Endodermal cell (in vitro differentiated cells): ENCODE measurements at regions not wholly inside any gene's neighbourhood (a gene's known extent, or its start where the extent isn't known, plus 50 kb on each side); places are given as distances from the start of the nearest gene placed in this dataset.

ENCODE experiments used
- DNase-seq: peaks from one replicate; pipeline ENCODE4 v3.0.0-alpha.2; 2017
- H3K27ac ChIP-seq: 2 replicates; pipeline ENCODE4 v1.5.1; 2013; ENCODE audit warnings: mild to moderate bottlenecking, low read depth, low read length, moderate library complexity
- H3K27me3 ChIP-seq: 2 replicates; pipeline ENCODE4 v1.6.1; 2013; ENCODE audit warnings: mild to moderate bottlenecking, low read length, moderate library complexity; ENCODE audit not compliant: insufficient read depth, control insufficient read depth, poor library complexity, severe bottlenecking
- H3K36me3 ChIP-seq: 2 replicates; pipeline ENCODE4 v1.7.0; 2013; ENCODE audit warnings: mild to moderate bottlenecking, low read length, moderate library complexity; ENCODE audit not compliant: control insufficient read depth, insufficient read depth
- H3K4me1 ChIP-seq: one replicate; pipeline ENCODE4 v1.7.0; 2013; ENCODE audit warnings: low read length; ENCODE audit not compliant: control insufficient read depth, insufficient read depth
- H3K4me3 ChIP-seq: 2 replicates; pipeline ENCODE4 v1.5.1; 2013; ENCODE audit warnings: mild to moderate bottlenecking, low read length, moderate library complexity
- H3K9ac ChIP-seq: 2 replicates; pipeline ENCODE4 v1.6.1; 2013; ENCODE audit warnings: mild to moderate bottlenecking, low read length, moderate library complexity; ENCODE audit not compliant: poor library complexity, severe bottlenecking; ENCODE audit errors: extremely low read depth
- H3K9me3 ChIP-seq: 2 replicates; pipeline ENCODE4 v1.6.1; 2013; ENCODE audit warnings: mild to moderate bottlenecking, low read length, moderate library complexity; ENCODE audit not compliant: control insufficient read depth
- H3K27ac Mint-ChIP-seq: 2 replicates; pipeline ENCODE4 v1.8.0; 2020; ENCODE audit warnings: mixed read lengths
- H3K27me3 Mint-ChIP-seq: 2 replicates; pipeline ENCODE4 v1.8.0; 2021; ENCODE audit warnings: mild to moderate bottlenecking, mixed read lengths; ENCODE audit not compliant: insufficient read depth
- H3K36me3 Mint-ChIP-seq: 2 replicates; pipeline ENCODE4 v1.8.0; 2020; ENCODE audit warnings: low read depth, mixed read lengths
- H3K4me1 Mint-ChIP-seq: 2 replicates; pipeline ENCODE4 v1.8.0; 2020; ENCODE audit warnings: mixed read lengths
- H3K4me3 Mint-ChIP-seq: 2 replicates; pipeline ENCODE4 v1.8.0; 2020; ENCODE audit warnings: mild to moderate bottlenecking, moderate library complexity, mixed read lengths
- H3K9me3 Mint-ChIP-seq: 2 replicates; pipeline ENCODE4 v1.8.0; 2020; ENCODE audit warnings: mild to moderate bottlenecking, mixed read lengths
- WGBS, 2 experiments: methylation state at CpG; one replicate each; pipeline versions ENCODE4 v1.1.5 to v1.1.7; 2013; ENCODE audit warnings: missing lambda C conversion rate in 2 of 2, mixed read lengths in 1 of 2; ENCODE audit not compliant: insufficient coverage in 1 of 2, insufficient read length in 1 of 2; 5-methylcytosine and 5-hydroxymethylcytosine counted together
- TF ChIP-seq, protein P1 (sequence below): fragments of 200-600 bp; sonication (generic); conservative IDR thresholded peaks from 2 replicates; pipeline ENCODE4 v1.5.0; 2021; ENCODE audit warnings: antibody characterized with exemption, mild to moderate bottlenecking

DNA sequence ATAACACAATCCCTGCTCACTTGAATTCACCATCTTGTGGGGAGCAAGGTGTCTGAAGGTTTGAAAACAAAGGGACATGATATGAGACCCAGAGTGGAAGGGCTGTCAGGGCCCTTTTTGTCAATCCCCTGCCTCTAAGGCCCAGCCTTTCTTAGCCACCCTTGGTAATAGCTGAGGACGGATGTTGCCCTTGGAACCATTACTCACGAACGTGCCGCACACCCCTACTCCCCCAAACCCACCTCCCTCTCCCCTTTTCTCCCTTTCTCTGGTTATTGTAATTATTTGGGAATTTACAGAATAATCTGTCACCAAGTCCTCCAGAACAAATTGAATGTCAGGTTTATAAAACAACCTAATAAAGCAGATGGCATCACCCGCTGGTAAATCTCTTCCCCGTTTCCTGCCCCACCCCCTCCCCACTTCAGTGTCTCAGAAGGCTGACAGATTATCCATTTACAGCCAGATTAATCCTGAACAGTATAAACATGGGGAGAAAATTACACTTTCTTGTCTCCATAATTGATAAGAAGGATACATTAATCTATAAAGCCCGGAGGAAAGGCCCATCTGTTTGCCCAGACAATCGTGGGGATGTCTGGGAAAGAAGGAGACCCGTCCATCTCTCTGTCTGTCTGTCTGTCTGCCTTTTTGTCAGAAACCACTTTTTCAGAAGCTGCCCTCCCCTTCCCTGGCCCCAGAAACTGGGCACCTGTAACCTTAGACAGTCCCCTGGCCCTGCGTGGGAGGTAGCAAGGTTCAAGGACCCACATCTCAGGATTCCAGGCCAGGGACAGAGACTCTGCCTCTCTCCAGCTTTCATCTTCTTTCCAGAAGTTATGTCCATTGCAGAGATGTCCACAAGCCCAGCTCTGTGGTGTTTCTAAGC, 60.6 kb upstream of the CD34 start:
- no peak for DNase-seq
- Histone ChIP-seq H3K27me3 (peaks cover 16% of the 10 kb centered on the region), H3K4me1 (no peaks in the 10 kb centered on the region), H3K9me3 (no peaks in the 10 kb centered on the region), H3K27ac (peak overlapping the region; percentile 68), H3K9ac (no peak overlapping the region), H3K4me3 (no peak overlapping the region), H3K36me3 (no peaks in the 10 kb centered on the region)
- Mint-ChIP-seq H3K9me3 (no peaks in the 10 kb centered on the region), H3K4me3 (no peak overlapping the region), H3K36me3 (no peaks in the 10 kb centered on the region), H3K27me3 (peaks cover 6% of the 10 kb centered on the region), H3K27ac (no peak overlapping the region), H3K4me1 (peaks cover 6% of the 10 kb centered on the region)
- WGBS, 2 experiments: 86 to 91% methylated on average over 4 to 9 of the region's 10 CpGs
- TF ChIP-seq, protein P1, sequence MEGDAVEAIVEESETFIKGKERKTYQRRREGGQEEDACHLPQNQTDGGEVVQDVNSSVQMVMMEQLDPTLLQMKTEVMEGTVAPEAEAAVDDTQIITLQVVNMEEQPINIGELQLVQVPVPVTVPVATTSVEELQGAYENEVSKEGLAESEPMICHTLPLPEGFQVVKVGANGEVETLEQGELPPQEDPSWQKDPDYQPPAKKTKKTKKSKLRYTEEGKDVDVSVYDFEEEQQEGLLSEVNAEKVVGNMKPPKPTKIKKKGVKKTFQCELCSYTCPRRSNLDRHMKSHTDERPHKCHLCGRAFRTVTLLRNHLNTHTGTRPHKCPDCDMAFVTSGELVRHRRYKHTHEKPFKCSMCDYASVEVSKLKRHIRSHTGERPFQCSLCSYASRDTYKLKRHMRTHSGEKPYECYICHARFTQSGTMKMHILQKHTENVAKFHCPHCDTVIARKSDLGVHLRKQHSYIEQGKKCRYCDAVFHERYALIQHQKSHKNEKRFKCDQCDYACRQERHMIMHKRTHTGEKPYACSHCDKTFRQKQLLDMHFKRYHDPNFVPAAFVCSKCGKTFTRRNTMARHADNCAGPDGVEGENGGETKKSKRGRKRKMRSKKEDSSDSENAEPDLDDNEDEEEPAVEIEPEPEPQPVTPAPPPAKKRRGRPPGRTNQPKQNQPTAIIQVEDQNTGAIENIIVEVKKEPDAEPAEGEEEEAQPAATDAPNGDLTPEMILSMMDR: no peak

DNA sequence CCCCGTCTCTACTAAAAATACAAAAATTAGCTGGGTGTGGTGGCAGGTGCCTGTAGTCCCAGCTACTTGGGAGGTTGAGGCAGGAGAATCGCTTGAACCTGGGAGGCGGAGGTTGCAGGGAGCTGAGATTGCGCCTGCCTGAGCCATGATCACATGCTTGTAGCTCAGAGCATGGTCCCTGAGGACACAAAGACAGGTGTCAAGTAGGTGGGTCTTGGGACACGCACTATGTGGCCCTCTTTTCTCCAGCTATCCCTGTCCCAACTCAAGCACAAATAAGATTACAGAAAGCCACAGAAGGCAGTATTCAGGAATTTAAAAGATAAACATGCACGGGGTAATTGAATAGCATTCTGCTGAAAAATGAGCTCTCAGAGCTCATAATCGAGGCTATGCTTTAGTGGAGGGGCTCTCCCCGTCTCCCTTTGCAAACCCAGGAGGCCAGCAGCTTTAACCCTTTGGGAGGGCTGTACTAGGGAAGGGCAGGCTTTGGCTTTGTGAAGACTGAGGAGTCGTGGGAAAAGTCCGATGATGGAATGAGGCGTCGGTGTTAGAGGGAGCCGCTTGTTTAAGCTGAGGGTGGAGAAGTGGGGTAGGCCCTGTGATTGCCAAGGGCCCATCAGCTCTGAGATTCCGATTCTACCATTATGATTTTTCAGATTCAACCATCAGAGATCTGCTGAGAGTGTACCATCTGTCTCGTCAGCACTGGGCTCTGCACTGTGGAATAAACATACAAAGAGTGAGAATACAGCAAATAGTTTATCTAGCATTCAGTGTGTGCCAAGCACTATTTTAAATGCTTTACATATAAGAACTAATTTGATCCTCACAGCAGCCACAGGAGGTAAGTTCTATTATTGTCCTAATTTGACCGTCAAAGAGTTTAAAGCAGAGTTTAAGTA, 59.7 kb upstream of the CD34 start:
- Histone ChIP-seq H3K9ac (no peak overlapping the region), H3K27ac (no peak overlapping the region), H3K9me3 (no peaks in the 10 kb centered on the region), H3K4me3 (no peak overlapping the region), H3K27me3 (peaks cover 26% of the 10 kb centered on the region), H3K36me3 (no peaks in the 10 kb centered on the region), H3K4me1 (no peaks in the 10 kb centered on the region)
- no peak overlapping the region for H3K4me3 Mint-ChIP-seq
- TF ChIP-seq, protein P1: no peak
- H3K4me1 Mint-ChIP-seq: peaks cover 6% of the 10 kb centered on the region
- H3K27me3 Mint-ChIP-seq: peaks cover 8% of the 10 kb centered on the region
- DNase-seq: no peak
- H3K36me3 Mint-ChIP-seq: no peaks in the 10 kb centered on the region
- WGBS, 2 experiments: 91 to 92% methylated on average over 10 to 15 of the region's 16 CpGs
- H3K9me3 Mint-ChIP-seq: no peaks in the 10 kb centered on the region
- no peak overlapping the region for H3K27ac Mint-ChIP-seq

DNA sequence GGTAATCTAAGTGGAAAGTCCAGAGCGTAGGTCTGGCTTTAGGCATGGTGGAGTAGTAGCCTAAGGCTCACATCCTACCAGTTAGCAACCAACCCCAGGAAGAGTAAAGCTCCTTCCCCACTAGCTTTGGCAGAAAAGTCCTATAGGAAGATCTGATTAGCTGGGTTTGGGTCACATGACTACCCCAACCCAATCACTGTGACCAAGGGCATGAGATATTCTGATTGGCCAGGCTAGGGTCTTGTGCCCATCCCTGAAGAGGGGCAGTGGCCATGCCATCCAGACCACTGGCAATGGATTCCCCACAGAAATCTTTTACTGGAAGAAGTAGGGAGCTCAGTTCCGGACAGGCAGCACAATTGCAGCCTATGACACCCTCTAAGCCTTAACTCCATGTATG, 58.6 kb upstream of the CD34 start:
- Mint-ChIP-seq H3K27ac (no peak overlapping the region), H3K4me1 (peaks cover 6% of the 10 kb centered on the region), H3K4me3 (no peak overlapping the region), H3K27me3 (peaks cover 18% of the 10 kb centered on the region), H3K9me3 (no peaks in the 10 kb centered on the region), H3K36me3 (no peaks in the 10 kb centered on the region)
- TF ChIP-seq, protein P1: no peak
- Histone ChIP-seq H3K9me3 (no peaks in the 10 kb centered on the region), H3K9ac (no peak overlapping the region), H3K27me3 (peaks cover 36% of the 10 kb centered on the region), H3K27ac (no peak overlapping the region), H3K4me1 (no peaks in the 10 kb centered on the region), H3K4me3 (no peak overlapping the region), H3K36me3 (no peaks in the 10 kb centered on the region)
- WGBS, 2 experiments: 94 to 100% methylated on average over 1 to 2 of the region's 2 CpGs
- no peak for DNase-seq
